ENCODE measurements at regions not wholly inside any gene's neighbourhood (a gene's known extent, or its start where the extent isn't known, plus 50 kb on each side); places are given as distances from the start of the nearest gene placed in this dataset.
"Not testable (repeated sequence)": the region's sequence is repeated elsewhere in the genome, so short reads cannot be mapped to it uniquely, and the experiment has no call there.

- TF ChIP-seq CTCF, POLR2A (IDR thresholded peaks at IDR 0.05): not testable (repeated sequence)
Measured at GRCh38 chr4:3629176-3629575, 97.0 kb upstream of the LRPAP1 start.
